H1 (cell line): ENCODE measurements at regions not wholly inside any gene's neighbourhood (a gene's known extent, or its start where the extent isn't known, plus 50 kb on each side); places are given as distances from the start of the nearest gene placed in this dataset.

Experiments used
- CTCF ChIA-PET: fragments of 300-600 bp; sonication (Branson Sonifier 250); formaldehyde crosslinking; loops from one replicate; lab custom pipeline; 2021; ENCODE audit not compliant: partially characterized antibody; lab: Charles Lee
- POLR2A ChIA-PET: fragments of 300-600 bp; sonication (Branson Sonifier 250); formaldehyde crosslinking; loops from one replicate; lab custom pipeline; 2021; ENCODE audit warnings: inconsistent platforms; ENCODE audit not compliant: partially characterized antibody; lab: Charles Lee
- DNase-seq, 2 experiments: peaks; one replicate each; pipeline versions ENCODE4 v3.0.0 to v3.0.0-alpha.2; 2010 to 2022; ENCODE audit warnings: low spot score in 2 of 2, low read depth in 1 of 2, mixed read lengths in 1 of 2
- FAIRE-seq: peaks from 2 replicates; lab custom pipeline; 2011; peaks lifted over from hg19 to GRCh38; lab: Jason Lieb, UNC
- H2AFZ ChIP-seq: 2 replicates; pipeline ENCODE4 v1.8.1; 2012; ENCODE audit warnings: low read length, inconsistent platforms
- H2AK5ac ChIP-seq: 2 replicates; pipeline ENCODE4 v1.6.1; 2013; ENCODE audit warnings: low read depth, low read length
- H2BK120ac ChIP-seq: replicated peaks from 2 replicates; pipeline ENCODE3; 2013; ENCODE audit warnings: low read depth, low read length, inconsistent platforms
- H2BK12ac ChIP-seq: 2 replicates; pipeline ENCODE4 v1.6.1; 2013; ENCODE audit warnings: low read depth, low read length
- H2BK15ac ChIP-seq: 2 replicates; pipeline ENCODE4 v1.6.1; 2013; ENCODE audit warnings: low read length
- H2BK20ac ChIP-seq: 2 replicates; pipeline ENCODE4 v1.6.1; 2013; ENCODE audit warnings: low read length
- H2BK5ac ChIP-seq: 2 replicates; pipeline ENCODE4 v1.6.1; 2013; ENCODE audit warnings: low read depth, low read length
- H3K14ac ChIP-seq: 2 replicates; pipeline ENCODE4 v1.6.1; 2013; ENCODE audit warnings: inconsistent platforms; ENCODE audit not compliant: insufficient read length
- H3K18ac ChIP-seq: 2 replicates; pipeline ENCODE4 v1.6.1; 2013; ENCODE audit warnings: low read length; ENCODE audit errors: extremely low read depth
- H3K23ac ChIP-seq: 2 replicates; pipeline ENCODE4 v1.6.1; 2013; ENCODE audit warnings: inconsistent platforms; ENCODE audit not compliant: insufficient read length
- H3K23me2 ChIP-seq: 2 replicates; pipeline ENCODE4 v1.6.1; 2013; ENCODE audit warnings: low read depth, low read length
- H3K27ac ChIP-seq: 2 replicates; pipeline ENCODE4 v1.6.1; 2011; ENCODE audit warnings: low read depth, low read length, inconsistent platforms
- H3K27me3 ChIP-seq, 4 experiments: replicated peaks in 1 of 4; 1 replicate in 1 of 4; 2 replicates in 3 of 4; pipeline versions ENCODE4 v1.6.1 to v1.8.1; 2011 to 2013; ENCODE audit warnings: low read length in 3 of 4, mild to moderate bottlenecking in 3 of 4, inconsistent platforms in 2 of 4, mixed read lengths in 2 of 4, moderate library complexity in 1 of 4; ENCODE audit not compliant: control insufficient read depth in 3 of 4, insufficient read depth in 3 of 4; ENCODE audit errors: extremely low read depth in 1 of 4
- H3K36me3 ChIP-seq, 4 experiments: 2 replicates each; pipeline versions ENCODE4 v1.6.1 to v1.8.1; 2011 to 2013; ENCODE audit warnings: mild to moderate bottlenecking in 4 of 4, low read length in 3 of 4, moderate library complexity in 2 of 4, control low read depth in 1 of 4, inconsistent platforms in 1 of 4; ENCODE audit not compliant: insufficient read depth in 4 of 4, control insufficient read depth in 2 of 4
- H3K4ac ChIP-seq: replicated peaks from 2 replicates; pipeline ENCODE3; 2013; ENCODE audit warnings: low read length, low read depth, mixed read lengths, inconsistent platforms; ENCODE audit not compliant: insufficient read length
- H3K4me1 ChIP-seq, 4 experiments: replicated peaks in 1 of 4; 1 replicate in 1 of 4; 2 replicates in 3 of 4; pipeline versions ENCODE4 v1.6.1 to v1.8.1; 2011 to 2013; ENCODE audit warnings: low read length in 3 of 4, inconsistent platforms in 2 of 4, mixed read lengths in 1 of 4; ENCODE audit not compliant: insufficient read depth in 4 of 4, control insufficient read depth in 3 of 4
- H3K4me2 ChIP-seq, 2 experiments: 2 replicates each; pipeline versions ENCODE4 v1.6.1 to v1.8.1; 2011 to 2013; ENCODE audit warnings: low read depth in 2 of 2, low read length in 2 of 2, control low read depth in 1 of 2, inconsistent platforms in 1 of 2, mild to moderate bottlenecking in 1 of 2; ENCODE audit not compliant: insufficient read depth in 1 of 2
- H3K4me3 ChIP-seq, 4 experiments: fragments of 200-600, 300-600 bp in 1 of 4; sonication (generic), shearing (Covaris generic), sonication (Bioruptor Twin) in 1 of 4; 2 replicates each; pipeline versions ENCODE4 v1.5.1 to v1.8.1; 2011 to 2016; ENCODE audit warnings: low read length in 4 of 4, low read depth in 3 of 4, control low read depth in 2 of 4, inconsistent platforms in 2 of 4, mild to moderate bottlenecking in 2 of 4, mixed read lengths in 1 of 4, moderate library complexity in 1 of 4; ENCODE audit not compliant: insufficient read depth in 2 of 4; ENCODE audit errors: extremely low read depth in 1 of 4
- H3K56ac ChIP-seq: replicated peaks from 2 replicates; pipeline ENCODE3; 2013; ENCODE audit warnings: low read depth, mild to moderate bottlenecking, mixed read lengths, low read length, inconsistent platforms; ENCODE audit not compliant: insufficient read length
- H3K79me1 ChIP-seq: 2 replicates; pipeline ENCODE4 v1.6.1; 2013; ENCODE audit warnings: low read depth, low read length, control low read depth
- H3K79me2 ChIP-seq, 2 experiments: 2 replicates each; pipeline versions ENCODE4 v1.6.1 to v1.8.1; 2012 to 2013; ENCODE audit warnings: low read length in 2 of 2, mild to moderate bottlenecking in 2 of 2, inconsistent platforms in 1 of 2; ENCODE audit not compliant: insufficient read depth in 2 of 2, control insufficient read depth in 1 of 2
- H3K9ac ChIP-seq, 4 experiments: replicated peaks in 1 of 4; 1 replicate in 1 of 4; 2 replicates in 3 of 4; pipeline versions ENCODE4 v1.6.1 to v1.8.1; 2011 to 2013; ENCODE audit warnings: low read depth in 3 of 4, low read length in 3 of 4, control low read depth in 2 of 4, mild to moderate bottlenecking in 2 of 4, moderate library complexity in 2 of 4, inconsistent platforms in 1 of 4; ENCODE audit errors: extremely low read depth in 1 of 4
- H3K9me3 ChIP-seq, 2 experiments: 2 replicates each; pipeline versions ENCODE4 v1.6.1 to v1.8.1; 2012 to 2013; ENCODE audit warnings: mild to moderate bottlenecking in 2 of 2, moderate library complexity in 2 of 2, control low read depth in 1 of 2, inconsistent platforms in 1 of 2, low read depth in 1 of 2, low read length in 1 of 2, mixed read lengths in 1 of 2; ENCODE audit not compliant: insufficient read depth in 2 of 2
- H4K20me1 ChIP-seq, 2 experiments: replicated peaks in 1 of 2; 2 replicates each; pipeline versions ENCODE3 to v1.8.1; 2011 to 2013; ENCODE audit warnings: inconsistent platforms in 2 of 2, low read length in 2 of 2, mild to moderate bottlenecking in 1 of 2; ENCODE audit not compliant: insufficient read depth in 2 of 2, control insufficient read depth in 1 of 2
- H4K5ac ChIP-seq: 2 replicates; pipeline ENCODE4 v1.6.1; 2013; ENCODE audit warnings: low read length, low read depth, mixed read lengths, inconsistent platforms; ENCODE audit not compliant: insufficient read length
- H4K8ac ChIP-seq: 2 replicates; pipeline ENCODE4 v1.8.0; 2013; ENCODE audit warnings: mild to moderate bottlenecking, moderate library complexity, low read length, inconsistent platforms; ENCODE audit not compliant: insufficient read depth; ENCODE audit errors: extremely low read depth
- H4K91ac ChIP-seq: replicated peaks from 2 replicates; pipeline ENCODE3; 2013; ENCODE audit warnings: low read length, mixed read lengths, inconsistent platforms; ENCODE audit not compliant: insufficient read length
- BRCA1 ChIP-seq: IDR thresholded peaks from 2 replicates; pipeline ENCODE4 v1.6.1; 2012; ENCODE audit warnings: low read depth, low read length, improper control_type of control experiment
- CEBPB ChIP-seq: IDR thresholded peaks from 2 replicates; pipeline ENCODE4 v1.6.1; 2012; ENCODE audit warnings: low read depth, low read length
- JUN ChIP-seq: IDR thresholded peaks from 2 replicates; pipeline ENCODE4 v1.6.1; 2011; ENCODE audit warnings: low read depth, mild to moderate bottlenecking, improper control_type of control experiment, low read length
- POU5F1 ChIP-seq: IDR thresholded peaks from 2 replicates; pipeline ENCODE4 v1.6.1; 2011; ENCODE audit warnings: low read depth, mild to moderate bottlenecking, low read length, moderate library complexity
- RNF2 ChIP-seq: fragments of 200-900, 300-1000 bp; sonication (generic); IDR thresholded peaks from 2 replicates; pipeline ENCODE4 v1.7.1; 2016; ENCODE audit warnings: borderline replicate concordance, low read depth, mild to moderate bottlenecking, antibody characterized with exemption, low read length; ENCODE audit not compliant: poor library complexity, severe bottlenecking; ENCODE audit errors: missing control alignments
- SP1 ChIP-seq: IDR thresholded peaks from 2 replicates; pipeline ENCODE4 v1.6.1; 2011; ENCODE audit warnings: low read depth, low read length
- SP4 ChIP-seq: IDR thresholded peaks from 2 replicates; pipeline ENCODE4 v1.6.1; 2012; ENCODE audit warnings: low read length, inconsistent platforms
- TBP ChIP-seq: IDR thresholded peaks from 2 replicates; pipeline ENCODE4 v1.6.1; 2011; ENCODE audit warnings: low read depth, low read length, improper control_type of control experiment
- TEAD4 ChIP-seq: IDR thresholded peaks from 2 replicates; pipeline ENCODE4 v1.6.1; 2012; ENCODE audit warnings: low read depth, low read length, inconsistent platforms, mixed read lengths
- YY1 ChIP-seq: IDR thresholded peaks from 2 replicates; pipeline ENCODE4 v1.6.1; 2011; ENCODE audit warnings: low read depth, mild to moderate bottlenecking, low read length
- ZNF274 ChIP-seq: IDR thresholded peaks from 2 replicates; pipeline ENCODE4 v1.7.0; 2012; ENCODE audit warnings: low read length, borderline replicate concordance; ENCODE audit errors: extremely low read depth
- WGBS, 2 experiments: shearing (Covaris generic) in 1 of 2; methylation state at CpG; one replicate each; pipeline versions ENCODE4 v1.1.6 to v1.1.7; 2013 to 2015; ENCODE audit warnings: low lambda C conversion rate in 2 of 2, mixed read lengths in 2 of 2, inconsistent platforms in 1 of 2, low coverage in 1 of 2, missing lambda C conversion rate in 1 of 2; ENCODE audit not compliant: insufficient replicate concordance in 2 of 2, insufficient coverage in 1 of 2, insufficient read length in 1 of 2; ENCODE audit errors: extremely low coverage in 1 of 2, missing lambda C conversion rate in 1 of 2; 5-methylcytosine and 5-hydroxymethylcytosine counted together
- TF ChIP-seq, protein P1 (sequence below): IDR thresholded peaks from 2 replicates; pipeline ENCODE4 v1.6.1; 2011; ENCODE audit warnings: low read depth, mild to moderate bottlenecking, low read length; ENCODE audit not compliant: insufficient read depth
- TF ChIP-seq, protein P2 (sequence below): IDR thresholded peaks from 2 replicates; pipeline ENCODE4 v1.6.1; 2012; ENCODE audit warnings: low read length, inconsistent platforms
- TF ChIP-seq, protein P3 (sequence below): IDR thresholded peaks from 2 replicates; pipeline ENCODE4 v1.6.1; 2012; ENCODE audit warnings: inconsistent platforms

DNA sequence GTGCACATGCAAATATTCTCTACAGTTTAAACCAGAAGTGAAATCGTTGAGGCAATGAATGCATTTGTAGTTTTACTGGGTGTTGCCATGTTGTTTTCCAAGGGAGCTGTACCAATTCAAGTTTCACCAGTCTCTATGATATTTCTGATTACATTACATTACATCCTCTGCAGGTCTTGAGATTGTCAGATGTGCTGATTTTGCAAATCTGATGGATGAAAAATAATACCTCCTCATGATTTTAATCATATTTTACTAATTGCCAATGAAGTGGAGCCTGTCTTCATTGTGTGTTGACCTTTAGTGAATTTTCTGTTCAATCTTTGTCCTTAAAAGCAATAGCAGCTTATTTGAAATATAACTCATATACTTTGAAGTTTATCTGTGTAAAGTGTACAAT, 282.4 kb downstream of the NR2F2 start:
- FAIRE-seq (no peak), DNase-seq (no peak)
- no peak overlapping the region for H3K4ac ChIP-seq
- ChIA-PET CTCF (no interaction called here), POLR2A (no interaction called here)
- H3K79me1 ChIP-seq = no peaks in the 10 kb centered on the region
- no peak overlapping the region for H3K56ac ChIP-seq
- H3K27me3 ChIP-seq = no peaks in the 10 kb centered on the region
- no peak overlapping the region for H2BK12ac ChIP-seq
- H3K9me3 ChIP-seq = no peaks in the 10 kb centered on the region
- H3K79me2 ChIP-seq = no peaks in the 10 kb centered on the region
- no peak overlapping the region for H3K9ac ChIP-seq
- H3K4me3 ChIP-seq = no peak overlapping the region
- no peak overlapping the region for H2AK5ac ChIP-seq
- H3K14ac ChIP-seq = no peak overlapping the region
- no peak overlapping the region for H3K18ac ChIP-seq
- H4K20me1 ChIP-seq = no peaks in the 10 kb centered on the region
- WGBS, 2 experiments = 83% methylated on average over 1 of the region's 1 CpG; no CpG with 5 or more reads in 1 of the 2 experiments
- no peak overlapping the region for H2AFZ ChIP-seq
- no peaks in the 10 kb centered on the region for H3K23me2 ChIP-seq
- H3K4me1 ChIP-seq = no peaks in the 10 kb centered on the region
- no peak overlapping the region for H2BK5ac ChIP-seq
- H2BK20ac ChIP-seq = no peak overlapping the region
- no peak overlapping the region for H3K23ac ChIP-seq
- no peak overlapping the region for H4K91ac ChIP-seq
- no peaks in the 10 kb centered on the region for H3K36me3 ChIP-seq
- no peak overlapping the region for H3K4me2 ChIP-seq
- no peak overlapping the region for H4K5ac ChIP-seq
- no peak overlapping the region for H2BK15ac ChIP-seq
- no peak overlapping the region for H3K27ac ChIP-seq
- no peak overlapping the region for H4K8ac ChIP-seq
- no peak overlapping the region for H2BK120ac ChIP-seq
- TF ChIP-seq ZNF274 (no peak), BRCA1 (no peak), YY1 (no peak), SP1 (no peak), SP4 (no peak), RNF2 (no peak), CEBPB (no peak), TBP (no peak), JUN (no peak), POU5F1 (no peak), TEAD4 (no peak)
- TF ChIP-seq, protein P1, sequence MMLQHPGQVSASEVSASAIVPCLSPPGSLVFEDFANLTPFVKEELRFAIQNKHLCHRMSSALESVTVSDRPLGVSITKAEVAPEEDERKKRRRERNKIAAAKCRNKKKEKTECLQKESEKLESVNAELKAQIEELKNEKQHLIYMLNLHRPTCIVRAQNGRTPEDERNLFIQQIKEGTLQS = no peak
- TF ChIP-seq, protein P2, sequence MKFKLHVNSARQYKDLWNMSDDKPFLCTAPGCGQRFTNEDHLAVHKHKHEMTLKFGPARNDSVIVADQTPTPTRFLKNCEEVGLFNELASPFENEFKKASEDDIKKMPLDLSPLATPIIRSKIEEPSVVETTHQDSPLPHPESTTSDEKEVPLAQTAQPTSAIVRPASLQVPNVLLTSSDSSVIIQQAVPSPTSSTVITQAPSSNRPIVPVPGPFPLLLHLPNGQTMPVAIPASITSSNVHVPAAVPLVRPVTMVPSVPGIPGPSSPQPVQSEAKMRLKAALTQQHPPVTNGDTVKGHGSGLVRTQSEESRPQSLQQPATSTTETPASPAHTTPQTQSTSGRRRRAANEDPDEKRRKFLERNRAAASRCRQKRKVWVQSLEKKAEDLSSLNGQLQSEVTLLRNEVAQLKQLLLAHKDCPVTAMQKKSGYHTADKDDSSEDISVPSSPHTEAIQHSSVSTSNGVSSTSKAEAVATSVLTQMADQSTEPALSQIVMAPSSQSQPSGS = no peak
- TF ChIP-seq, protein P3, sequence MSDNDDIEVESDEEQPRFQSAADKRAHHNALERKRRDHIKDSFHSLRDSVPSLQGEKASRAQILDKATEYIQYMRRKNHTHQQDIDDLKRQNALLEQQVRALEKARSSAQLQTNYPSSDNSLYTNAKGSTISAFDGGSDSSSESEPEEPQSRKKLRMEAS = no peak
